ENCODE measurements at regions not wholly inside any gene's neighbourhood (a gene's known extent, or its start where the extent isn't known, plus 50 kb on each side); places are given as distances from the start of the nearest gene placed in this dataset.

- TF ChIP-seq CTCF (IDR thresholded peaks at IDR 0.05) (no peak), EP300 (IDR thresholded peaks at IDR 0.05) (no peak), POLR2AphosphoS5 (IDR thresholded peaks at IDR 0.05) (no peak)
These were observed 126.6 kb upstream of the RGPD4 start for GRCh38 chr2:107700073-107700472.

Data from esophagus muscularis mucosa (tissue), 4 donors.